ENCODE measurements at regions not wholly inside any gene's neighbourhood (a gene's known extent, or its start where the extent isn't known, plus 50 kb on each side); places are given as distances from the start of the nearest gene placed in this dataset.

DNA sequence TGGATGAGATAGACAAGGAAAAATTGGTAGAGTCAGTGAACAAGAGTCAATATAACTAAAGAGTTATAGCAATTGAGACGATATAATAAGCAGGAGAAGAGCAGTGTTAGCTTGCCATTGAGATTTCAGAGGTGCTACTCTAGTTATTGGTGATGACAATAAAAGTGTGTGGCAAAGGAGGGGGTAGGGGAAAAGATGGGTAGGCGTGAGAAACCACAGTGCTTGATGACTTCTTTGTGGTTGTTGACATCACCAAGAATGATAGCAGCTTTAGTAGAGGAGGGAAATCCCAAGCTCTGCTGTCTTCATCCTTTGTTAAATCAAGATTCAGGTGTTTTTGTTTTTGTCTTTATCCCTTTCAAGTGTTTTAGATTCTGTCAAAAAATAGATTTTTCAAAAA, 179.9 kb upstream of the PPP3CA start (continued):
- TF ChIP-seq, protein P1, sequence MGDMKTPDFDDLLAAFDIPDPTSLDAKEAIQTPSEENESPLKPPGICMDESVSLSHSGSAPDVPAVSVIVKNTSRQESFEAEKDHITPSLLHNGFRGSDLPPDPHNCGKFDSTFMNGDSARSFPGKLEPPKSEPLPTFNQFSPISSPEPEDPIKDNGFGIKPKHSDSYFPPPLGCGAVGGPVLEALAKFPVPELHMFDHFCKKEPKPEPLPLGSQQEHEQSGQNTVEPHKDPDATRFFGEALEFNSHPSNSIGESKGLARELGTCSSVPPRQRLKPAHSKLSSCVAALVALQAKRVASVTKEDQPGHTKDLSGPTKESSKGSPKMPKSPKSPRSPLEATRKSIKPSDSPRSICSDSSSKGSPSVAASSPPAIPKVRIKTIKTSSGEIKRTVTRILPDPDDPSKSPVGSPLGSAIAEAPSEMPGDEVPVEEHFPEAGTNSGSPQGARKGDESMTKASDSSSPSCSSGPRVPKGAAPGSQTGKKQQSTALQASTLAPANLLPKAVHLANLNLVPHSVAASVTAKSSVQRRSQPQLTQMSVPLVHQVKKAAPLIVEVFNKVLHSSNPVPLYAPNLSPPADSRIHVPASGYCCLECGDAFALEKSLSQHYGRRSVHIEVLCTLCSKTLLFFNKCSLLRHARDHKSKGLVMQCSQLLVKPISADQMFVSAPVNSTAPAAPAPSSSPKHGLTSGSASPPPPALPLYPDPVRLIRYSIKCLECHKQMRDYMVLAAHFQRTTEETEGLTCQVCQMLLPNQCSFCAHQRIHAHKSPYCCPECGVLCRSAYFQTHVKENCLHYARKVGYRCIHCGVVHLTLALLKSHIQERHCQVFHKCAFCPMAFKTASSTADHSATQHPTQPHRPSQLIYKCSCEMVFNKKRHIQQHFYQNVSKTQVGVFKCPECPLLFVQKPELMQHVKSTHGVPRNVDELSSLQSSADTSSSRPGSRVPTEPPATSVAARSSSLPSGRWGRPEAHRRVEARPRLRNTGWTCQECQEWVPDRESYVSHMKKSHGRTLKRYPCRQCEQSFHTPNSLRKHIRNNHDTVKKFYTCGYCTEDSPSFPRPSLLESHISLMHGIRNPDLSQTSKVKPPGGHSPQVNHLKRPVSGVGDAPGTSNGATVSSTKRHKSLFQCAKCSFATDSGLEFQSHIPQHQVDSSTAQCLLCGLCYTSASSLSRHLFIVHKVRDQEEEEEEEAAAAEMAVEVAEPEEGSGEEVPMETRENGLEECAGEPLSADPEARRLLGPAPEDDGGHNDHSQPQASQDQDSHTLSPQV (IDR thresholded peaks at IDR 0.05), result no peak
- TF ChIP-seq POLR2A (IDR thresholded peaks at IDR 0.05; ENCODE audit: low read depth, low read length), result no peak
- TF ChIP-seq SMARCA5 (IDR thresholded peaks at IDR 0.05), result no peak
- no peak for TF ChIP-seq HCFC1 (IDR thresholded peaks at IDR 0.05; ENCODE audit: low read length)
- TF ChIP-seq, protein P2, sequence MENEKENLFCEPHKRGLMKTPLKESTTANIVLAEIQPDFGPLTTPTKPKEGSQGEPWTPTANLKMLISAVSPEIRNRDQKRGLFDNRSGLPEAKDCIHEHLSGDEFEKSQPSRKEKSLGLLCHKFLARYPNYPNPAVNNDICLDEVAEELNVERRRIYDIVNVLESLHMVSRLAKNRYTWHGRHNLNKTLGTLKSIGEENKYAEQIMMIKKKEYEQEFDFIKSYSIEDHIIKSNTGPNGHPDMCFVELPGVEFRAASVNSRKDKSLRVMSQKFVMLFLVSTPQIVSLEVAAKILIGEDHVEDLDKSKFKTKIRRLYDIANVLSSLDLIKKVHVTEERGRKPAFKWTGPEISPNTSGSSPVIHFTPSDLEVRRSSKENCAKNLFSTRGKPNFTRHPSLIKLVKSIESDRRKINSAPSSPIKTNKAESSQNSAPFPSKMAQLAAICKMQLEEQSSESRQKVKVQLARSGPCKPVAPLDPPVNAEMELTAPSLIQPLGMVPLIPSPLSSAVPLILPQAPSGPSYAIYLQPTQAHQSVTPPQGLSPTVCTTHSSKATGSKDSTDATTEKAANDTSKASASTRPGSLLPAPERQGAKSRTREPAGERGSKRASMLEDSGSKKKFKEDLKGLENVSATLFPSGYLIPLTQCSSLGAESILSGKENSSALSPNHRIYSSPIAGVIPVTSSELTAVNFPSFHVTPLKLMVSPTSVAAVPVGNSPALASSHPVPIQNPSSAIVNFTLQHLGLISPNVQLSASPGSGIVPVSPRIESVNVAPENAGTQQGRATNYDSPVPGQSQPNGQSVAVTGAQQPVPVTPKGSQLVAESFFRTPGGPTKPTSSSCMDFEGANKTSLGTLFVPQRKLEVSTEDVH (IDR thresholded peaks at IDR 0.05; ENCODE audit: low read depth, partially characterized antibody), result no peak
- TF ChIP-seq, protein P3, sequence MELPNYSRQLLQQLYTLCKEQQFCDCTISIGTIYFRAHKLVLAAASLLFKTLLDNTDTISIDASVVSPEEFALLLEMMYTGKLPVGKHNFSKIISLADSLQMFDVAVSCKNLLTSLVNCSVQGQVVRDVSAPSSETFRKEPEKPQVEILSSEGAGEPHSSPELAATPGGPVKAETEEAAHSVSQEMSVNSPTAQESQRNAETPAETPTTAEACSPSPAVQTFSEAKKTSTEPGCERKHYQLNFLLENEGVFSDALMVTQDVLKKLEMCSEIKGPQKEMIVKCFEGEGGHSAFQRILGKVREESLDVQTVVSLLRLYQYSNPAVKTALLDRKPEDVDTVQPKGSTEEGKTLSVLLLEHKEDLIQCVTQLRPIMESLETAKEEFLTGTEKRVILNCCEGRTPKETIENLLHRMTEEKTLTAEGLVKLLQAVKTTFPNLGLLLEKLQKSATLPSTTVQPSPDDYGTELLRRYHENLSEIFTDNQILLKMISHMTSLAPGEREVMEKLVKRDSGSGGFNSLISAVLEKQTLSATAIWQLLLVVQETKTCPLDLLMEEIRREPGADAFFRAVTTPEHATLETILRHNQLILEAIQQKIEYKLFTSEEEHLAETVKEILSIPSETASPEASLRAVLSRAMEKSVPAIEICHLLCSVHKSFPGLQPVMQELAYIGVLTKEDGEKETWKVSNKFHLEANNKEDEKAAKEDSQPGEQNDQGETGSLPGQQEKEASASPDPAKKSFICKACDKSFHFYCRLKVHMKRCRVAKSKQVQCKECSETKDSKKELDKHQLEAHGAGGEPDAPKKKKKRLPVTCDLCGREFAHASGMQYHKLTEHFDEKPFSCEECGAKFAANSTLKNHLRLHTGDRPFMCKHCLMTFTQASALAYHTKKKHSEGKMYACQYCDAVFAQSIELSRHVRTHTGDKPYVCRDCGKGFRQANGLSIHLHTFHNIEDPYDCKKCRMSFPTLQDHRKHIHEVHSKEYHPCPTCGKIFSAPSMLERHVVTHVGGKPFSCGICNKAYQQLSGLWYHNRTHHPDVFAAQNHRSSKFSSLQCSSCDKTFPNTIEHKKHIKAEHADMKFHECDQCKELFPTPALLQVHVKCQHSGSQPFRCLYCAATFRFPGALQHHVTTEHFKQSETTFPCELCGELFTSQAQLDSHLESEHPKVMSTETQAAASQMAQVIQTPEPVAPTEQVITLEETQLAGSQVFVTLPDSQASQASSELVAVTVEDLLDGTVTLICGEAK (IDR thresholded peaks at IDR 0.05; ENCODE audit: borderline replicate concordance), result no peak
- TF ChIP-seq, protein P4, sequence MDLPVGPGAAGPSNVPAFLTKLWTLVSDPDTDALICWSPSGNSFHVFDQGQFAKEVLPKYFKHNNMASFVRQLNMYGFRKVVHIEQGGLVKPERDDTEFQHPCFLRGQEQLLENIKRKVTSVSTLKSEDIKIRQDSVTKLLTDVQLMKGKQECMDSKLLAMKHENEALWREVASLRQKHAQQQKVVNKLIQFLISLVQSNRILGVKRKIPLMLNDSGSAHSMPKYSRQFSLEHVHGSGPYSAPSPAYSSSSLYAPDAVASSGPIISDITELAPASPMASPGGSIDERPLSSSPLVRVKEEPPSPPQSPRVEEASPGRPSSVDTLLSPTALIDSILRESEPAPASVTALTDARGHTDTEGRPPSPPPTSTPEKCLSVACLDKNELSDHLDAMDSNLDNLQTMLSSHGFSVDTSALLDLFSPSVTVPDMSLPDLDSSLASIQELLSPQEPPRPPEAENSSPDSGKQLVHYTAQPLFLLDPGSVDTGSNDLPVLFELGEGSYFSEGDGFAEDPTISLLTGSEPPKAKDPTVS (IDR thresholded peaks at IDR 0.05; ENCODE audit: low read depth, low read length), result no peak
- TF ChIP-seq, protein P5, sequence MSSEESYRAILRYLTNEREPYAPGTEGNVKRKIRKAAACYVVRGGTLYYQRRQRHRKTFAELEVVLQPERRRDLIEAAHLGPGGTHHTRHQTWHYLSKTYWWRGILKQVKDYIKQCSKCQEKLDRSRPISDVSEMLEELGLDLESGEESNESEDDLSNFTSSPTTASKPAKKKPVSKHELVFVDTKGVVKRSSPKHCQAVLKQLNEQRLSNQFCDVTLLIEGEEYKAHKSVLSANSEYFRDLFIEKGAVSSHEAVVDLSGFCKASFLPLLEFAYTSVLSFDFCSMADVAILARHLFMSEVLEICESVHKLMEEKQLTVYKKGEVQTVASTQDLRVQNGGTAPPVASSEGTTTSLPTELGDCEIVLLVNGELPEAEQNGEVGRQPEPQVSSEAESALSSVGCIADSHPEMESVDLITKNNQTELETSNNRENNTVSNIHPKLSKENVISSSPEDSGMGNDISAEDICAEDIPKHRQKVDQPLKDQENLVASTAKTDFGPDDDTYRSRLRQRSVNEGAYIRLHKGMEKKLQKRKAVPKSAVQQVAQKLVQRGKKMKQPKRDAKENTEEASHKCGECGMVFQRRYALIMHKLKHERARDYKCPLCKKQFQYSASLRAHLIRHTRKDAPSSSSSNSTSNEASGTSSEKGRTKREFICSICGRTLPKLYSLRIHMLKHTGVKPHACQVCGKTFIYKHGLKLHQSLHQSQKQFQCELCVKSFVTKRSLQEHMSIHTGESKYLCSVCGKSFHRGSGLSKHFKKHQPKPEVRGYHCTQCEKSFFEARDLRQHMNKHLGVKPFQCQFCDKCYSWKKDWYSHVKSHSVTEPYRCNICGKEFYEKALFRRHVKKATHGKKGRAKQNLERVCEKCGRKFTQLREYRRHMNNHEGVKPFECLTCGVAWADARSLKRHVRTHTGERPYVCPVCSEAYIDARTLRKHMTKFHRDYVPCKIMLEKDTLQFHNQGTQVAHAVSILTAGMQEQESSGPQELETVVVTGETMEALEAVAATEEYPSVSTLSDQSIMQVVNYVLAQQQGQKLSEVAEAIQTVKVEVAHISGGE (CRISPR knock-in tag; IDR thresholded peaks at IDR 0.05), result no peak
- TF ChIP-seq BMI1 (IDR thresholded peaks at IDR 0.05; ENCODE audit: borderline replicate concordance), result peak; percentile 72; the same call in 1 of the 2 replicates
- peak; percentile 88 for TF ChIP-seq MTA2 (IDR thresholded peaks at IDR 0.05; ENCODE audit: low read depth)
- TF ChIP-seq ZSCAN29 (IDR thresholded peaks at IDR 0.05), result no peak
- no peak for TF ChIP-seq SPI1 (IDR thresholded peaks at IDR 0.05; ENCODE audit: borderline replicate concordance, insufficient read depth, low read depth, low read length)
- TF ChIP-seq SP1 (IDR thresholded peaks at IDR 0.05; ENCODE audit: low read depth, low read length), result no peak
